ENCODE measurements at regions not wholly inside any gene's neighbourhood (a gene's known extent, or its start where the extent isn't known, plus 50 kb on each side); places are given as distances from the start of the nearest gene placed in this dataset.
"Not testable (repeated sequence)": the region's sequence is repeated elsewhere in the genome, so short reads cannot be mapped to it uniquely, and the experiment has no call there.

DNA sequence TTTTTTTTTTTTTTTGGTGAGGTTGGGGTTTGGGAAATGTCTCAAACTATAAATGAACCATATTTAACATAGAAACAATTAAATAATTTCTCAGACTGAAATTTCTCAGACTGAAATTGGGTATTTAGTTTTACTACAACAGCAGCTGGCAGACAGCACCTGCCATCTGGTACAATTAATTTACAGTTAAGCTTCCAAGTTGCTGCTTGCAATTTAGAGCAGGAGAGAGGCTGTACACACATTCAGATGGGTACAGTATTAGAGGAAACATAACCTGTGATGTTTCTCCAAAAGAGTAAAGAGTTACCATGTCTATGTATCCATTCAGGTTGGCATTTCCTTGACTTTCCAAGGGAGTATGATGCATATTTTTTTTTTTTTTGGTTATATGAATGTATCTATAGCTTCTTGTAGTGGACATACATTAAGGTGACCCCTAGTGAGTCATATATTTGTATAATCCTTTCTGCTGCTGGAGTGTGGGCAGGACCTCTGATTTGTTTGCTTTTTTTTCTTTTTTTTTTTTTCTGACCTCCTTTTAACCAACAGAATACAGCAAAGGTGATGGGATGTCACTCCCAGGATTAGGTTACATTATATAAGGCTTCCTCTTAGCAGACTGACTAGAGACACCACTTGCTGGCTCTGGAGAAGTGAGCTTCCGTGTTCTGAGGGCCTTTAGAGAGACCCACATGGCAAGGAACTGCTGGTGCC is 201.7 kb downstream of the PTH2R start:
- DNase-seq (ENCODE audit: low read depth in 2 of 2): no peak

- no peak for DNase-seq (ENCODE audit: low read depth in 2 of 2)
Measured at GRCh38 chr2:208609166-208609804, 202.7 kb downstream of the PTH2R start.

- not testable (repeated sequence) for DNase-seq (ENCODE audit: low read depth in 2 of 2)
Measured at GRCh38 chr2:208615675-208616074, 209.1 kb downstream of the PTH2R start.

DNA sequence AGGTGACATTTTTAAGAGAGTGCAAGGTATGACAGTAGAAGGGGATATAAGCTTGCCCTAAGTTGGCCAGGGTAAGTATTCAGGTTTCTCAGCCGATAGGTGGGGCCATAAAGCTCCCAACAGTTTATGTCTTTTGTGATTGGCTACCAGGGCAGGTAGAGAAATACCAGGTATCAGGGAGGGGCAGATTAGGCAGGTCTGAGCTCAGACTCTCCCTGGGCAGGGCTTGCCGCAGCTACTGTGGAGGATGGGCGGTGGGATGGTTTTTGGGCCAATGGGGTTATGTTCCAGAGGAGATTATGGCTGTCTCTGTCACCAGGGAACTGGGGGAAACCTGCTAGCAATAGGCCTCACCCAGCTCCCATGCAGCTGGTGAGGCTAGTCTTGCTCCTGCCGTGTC is 211.6 kb downstream of the PTH2R start:
- DNase-seq (ENCODE audit: low read depth in 2 of 2): no peak

DNA sequence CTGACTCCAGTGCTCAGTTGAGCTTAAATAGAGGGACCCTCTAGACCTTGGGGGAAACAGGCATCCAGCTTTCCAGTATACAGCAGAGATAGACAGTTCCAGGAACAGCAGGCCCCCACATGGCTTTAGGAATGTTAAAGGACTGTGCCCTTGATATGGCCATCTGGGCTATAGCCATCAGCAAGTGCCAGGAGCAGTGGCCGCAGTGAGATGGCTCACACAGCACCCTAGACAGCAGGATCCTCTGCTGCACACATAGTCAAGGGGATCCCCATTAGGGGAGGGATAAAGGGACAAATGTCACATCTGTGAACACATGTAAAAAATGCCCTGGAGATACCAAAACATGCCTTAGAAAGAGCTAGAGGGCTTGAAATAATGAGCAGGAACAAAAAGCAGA is 213.4 kb downstream of the PTH2R start:
- DNase-seq (ENCODE audit: low read depth in 2 of 2): no peak

DNA sequence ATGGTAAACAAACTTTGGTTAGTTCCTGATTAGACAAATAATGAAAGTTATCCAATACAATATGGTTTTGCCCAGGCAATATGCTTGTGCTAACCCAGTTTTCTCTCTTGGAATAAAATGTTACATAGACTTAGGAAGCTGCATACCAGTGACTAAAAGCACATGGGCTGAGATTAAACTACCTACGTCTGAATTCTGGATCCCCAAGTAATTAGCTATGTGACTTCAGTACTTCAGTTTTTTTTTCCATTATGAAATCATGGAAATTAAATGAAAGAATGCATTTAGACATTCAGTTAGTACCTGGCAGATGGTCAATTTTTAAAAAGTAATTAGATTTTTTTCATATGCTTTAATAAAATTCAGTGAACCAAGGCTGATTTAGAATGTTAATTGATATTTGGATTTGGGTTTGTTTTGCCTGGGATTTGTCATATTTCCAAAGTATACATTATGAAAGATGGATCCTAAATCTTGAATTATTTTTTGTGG is 213.9 kb downstream of the PTH2R start:
- no peak for DNase-seq (ENCODE audit: low read depth in 2 of 2)

DNA sequence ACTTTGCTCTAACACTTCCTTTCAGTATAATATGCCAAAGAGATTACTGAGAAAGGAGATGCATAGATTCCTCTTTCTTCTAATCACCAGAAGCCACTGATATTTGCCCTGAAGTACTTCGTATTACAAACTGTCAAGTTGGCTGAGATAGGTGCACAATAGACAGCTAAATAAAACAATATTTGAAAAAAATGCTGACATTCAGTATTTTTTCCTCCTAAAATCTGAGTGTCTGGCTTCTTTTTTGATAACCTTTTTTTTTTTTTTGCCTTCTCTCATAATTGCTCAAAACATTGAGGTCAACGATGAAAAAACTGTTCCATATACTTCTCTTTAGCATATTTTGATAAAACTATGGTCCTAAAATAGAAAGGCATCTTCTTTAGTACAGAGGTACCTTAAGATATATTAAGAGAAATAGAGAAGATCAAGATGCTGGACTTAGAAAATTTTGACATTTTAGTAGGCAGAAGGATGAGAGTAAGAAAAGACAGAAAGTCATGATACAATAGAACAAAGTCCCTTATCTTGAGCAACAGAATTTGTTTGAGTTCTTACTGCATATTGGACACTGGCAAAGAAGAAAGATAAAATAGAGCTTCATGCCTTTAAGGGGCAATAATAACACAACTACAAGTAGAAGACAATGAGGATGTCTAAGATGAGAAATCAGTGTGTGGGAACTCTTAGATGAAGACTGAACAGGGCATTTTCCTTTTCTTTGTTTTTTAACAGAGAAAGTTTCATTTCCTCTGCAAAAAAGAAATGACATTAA is 220.7 kb downstream of the PTH2R start:
- no peak for DNase-seq (ENCODE audit: low read depth in 2 of 2)

- DNase-seq (ENCODE audit: low read depth in 2 of 2): no peak
Measured at GRCh38 chr2:208627916-208628315, 221.3 kb downstream of the PTH2R start.

DNA sequence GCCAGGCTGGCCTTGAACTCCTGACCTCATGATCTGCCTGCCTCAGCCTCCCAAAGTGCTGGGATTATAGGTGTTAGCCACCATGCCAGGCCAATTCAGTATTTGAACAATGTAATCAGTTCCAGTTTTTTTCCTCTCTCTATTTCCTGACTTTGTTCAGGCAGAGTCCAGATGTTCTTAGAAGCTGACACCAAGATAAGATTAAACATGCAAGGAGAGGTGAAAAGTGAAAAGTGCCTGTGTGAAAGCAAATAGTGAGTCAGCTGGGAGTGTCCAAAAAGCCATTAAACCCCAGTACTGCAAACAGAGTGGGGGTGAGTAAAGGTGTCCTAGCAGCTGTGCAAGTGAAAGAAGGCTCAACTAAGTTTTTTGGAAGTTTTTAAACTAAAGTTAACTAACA is 231.5 kb downstream of the PTH2R start:
- no peak for DNase-seq (ENCODE audit: low read depth in 2 of 2)

GRCh38 chr2:208642125-208642779 is 235.7 kb downstream of the PTH2R start:
- no peak for DNase-seq (ENCODE audit: low read depth in 2 of 2)

DNA sequence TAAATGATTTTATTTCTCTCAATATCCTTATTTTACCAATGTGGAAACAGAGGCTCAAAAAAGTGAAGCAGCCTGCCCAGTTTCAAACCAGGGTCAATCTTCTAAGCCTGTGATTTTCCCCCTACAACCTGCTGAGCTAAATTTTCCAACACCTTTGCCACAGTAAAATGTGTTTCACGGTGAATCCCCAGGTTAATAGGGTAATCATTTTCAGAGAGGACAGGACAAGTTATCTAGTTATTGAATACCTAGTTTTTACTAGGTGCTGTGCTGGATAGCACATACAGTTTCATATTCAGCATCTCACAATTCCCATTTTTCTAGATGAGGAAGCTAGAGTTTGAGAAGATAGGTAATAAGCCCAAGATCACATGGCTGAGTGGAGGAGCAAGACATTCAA is 236.6 kb downstream of the PTH2R start:
- no peak for DNase-seq (ENCODE audit: low read depth in 2 of 2)

DNA sequence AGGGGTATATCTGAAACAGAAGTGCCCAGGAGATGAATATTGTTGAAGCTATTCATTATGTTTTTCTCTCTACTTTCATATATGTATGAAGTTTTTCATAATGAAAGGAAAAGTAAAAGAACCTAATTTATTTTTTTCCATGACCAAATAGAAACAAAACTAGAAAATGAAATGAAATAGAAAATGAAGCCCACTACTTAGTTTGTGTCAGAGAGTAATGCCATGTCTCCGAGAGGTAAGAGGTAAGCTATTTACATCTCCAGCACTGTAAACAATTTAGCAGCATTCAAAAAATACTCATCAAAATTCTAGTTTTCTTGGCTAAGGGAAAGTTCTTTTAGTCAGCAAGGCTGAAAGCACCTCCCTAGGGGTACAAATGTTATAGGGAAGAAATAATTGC is 238.6 kb downstream of the PTH2R start:
- DNase-seq (ENCODE audit: low read depth in 2 of 2): no peak

- no peak for DNase-seq (ENCODE audit: low read depth in 2 of 2)
Measured at GRCh38 chr2:208648368-208648767, 241.8 kb downstream of the PTH2R start.

GRCh38 chr2:208653383-208653782 is 246.8 kb downstream of the PTH2R start:
- DNase-seq (ENCODE audit: low read depth in 2 of 2): no peak

- DNase-seq (ENCODE audit: low read depth in 2 of 2): no peak
Measured at GRCh38 chr2:208654056-208654455, 247.5 kb downstream of the PTH2R start.

DNA sequence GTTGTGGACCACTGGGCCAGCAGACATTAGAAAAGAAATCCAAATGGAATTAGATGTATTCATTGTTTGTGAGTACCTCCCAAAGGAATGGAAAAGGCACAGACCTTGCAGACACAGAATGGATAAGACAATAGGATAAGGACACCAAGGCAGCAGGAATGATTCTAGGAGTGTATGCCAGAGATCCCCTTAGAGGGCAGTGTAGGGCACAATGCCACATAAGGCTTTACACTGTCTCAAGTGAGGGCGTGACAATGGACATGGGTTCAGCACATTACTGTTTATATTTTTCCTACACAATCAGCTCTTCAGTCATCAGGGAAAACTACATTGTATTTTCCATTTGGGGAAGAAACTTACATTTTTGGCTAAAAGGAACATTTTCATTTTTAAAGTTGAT is 250.9 kb downstream of the PTH2R start:
- no peak for DNase-seq (ENCODE audit: low read depth in 2 of 2)

GRCh38 chr2:208669394-208669793 is 262.8 kb downstream of the PTH2R start:
- DNase-seq (ENCODE audit: low read depth in 2 of 2): no peak

GRCh38 chr2:208671284-208671683 is 264.7 kb downstream of the PTH2R start:
- no peak for DNase-seq (ENCODE audit: low read depth in 2 of 2)

DNA sequence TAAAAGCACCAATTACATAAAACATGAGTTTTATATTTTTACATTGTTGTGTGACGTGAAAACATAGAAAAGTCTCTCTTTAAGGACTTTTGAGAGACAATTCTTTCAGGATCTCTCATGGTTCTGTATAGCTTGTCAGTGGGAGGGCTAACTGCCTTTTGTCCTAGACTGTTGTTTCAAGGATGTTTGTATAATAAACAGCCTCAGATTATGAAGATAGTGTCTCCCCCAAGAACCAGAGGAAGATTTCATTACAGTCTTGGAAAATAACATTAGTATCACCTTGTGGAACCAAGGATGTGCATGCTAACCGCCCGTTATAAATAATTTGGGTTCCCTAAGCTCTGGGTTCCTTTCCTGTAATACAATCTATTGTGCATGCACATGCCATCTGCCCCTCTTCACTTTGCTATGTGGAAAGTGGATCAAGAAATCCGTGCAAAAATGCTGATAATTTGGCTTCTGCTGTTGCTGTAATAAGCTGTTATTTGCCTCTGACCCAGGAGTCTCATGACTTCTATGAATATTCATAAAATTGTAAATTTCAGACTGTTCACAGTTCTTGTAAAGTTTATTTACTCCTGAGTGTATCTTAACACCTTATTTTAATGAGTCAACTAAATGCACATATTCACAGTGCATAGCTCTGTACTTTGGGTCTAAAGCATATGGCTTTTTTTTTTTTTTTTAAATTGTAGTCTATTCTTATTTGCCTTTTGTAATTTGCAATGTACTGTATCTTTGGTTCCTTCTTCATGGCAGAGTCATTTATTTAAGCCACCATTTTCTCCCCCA is 265.5 kb downstream of the PTH2R start:
- DNase-seq (ENCODE audit: low read depth in 2 of 2): no peak

DNA sequence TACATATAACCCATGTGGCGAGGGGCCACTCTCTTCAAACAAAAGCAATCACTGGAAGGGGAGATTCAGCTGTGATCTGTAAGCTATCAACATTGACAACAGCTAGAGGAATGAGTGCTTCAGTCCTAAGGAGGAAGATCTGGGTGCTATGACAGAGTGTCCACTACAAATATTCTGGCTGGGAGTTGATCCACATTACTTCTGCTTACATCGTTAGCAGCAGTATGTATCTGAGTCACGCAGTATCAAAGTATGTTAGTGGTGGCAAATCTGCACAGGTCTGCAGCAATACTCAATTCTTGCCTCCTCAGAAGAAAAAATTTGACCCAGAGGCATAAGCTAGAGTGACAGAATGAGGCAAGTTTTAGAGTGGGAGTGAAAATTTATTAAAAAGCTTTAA is 267.0 kb downstream of the PTH2R start:
- DNase-seq (ENCODE audit: low read depth in 2 of 2): no peak

DNA sequence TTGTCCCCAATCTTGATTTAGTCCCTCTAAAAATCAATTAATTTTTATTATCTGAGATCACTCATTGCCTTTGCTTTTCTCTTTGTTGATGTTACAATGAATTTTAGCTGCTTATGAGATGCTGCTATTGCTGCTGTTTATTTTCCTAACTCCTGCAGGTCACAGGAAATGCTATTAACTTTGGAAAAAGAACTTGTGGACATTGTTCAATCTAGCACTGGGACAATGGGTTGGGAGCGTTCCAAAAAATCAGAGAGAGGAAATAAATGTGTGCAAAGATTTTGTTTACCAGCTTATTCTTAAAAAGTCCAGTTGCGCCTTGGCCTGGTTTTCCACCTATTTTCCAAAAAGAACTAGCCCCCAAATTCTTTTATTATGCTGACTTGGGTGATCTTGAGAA is 268.3 kb downstream of the PTH2R start:
- DNase-seq (ENCODE audit: low read depth in 2 of 2): no peak
